NCI-H2171 treated with DMSO at 0.1 percent for 48 hours (cell line): ENCODE measurements at regions not wholly inside any gene's neighbourhood (a gene's known extent, or its start where the extent isn't known, plus 50 kb on each side); places are given as distances from the start of the nearest gene placed in this dataset.

Experiments used
- DNase-seq: peaks from one replicate; lab custom pipeline; 2025; lab: John Stamatoyannopoulos, UW

DNA sequence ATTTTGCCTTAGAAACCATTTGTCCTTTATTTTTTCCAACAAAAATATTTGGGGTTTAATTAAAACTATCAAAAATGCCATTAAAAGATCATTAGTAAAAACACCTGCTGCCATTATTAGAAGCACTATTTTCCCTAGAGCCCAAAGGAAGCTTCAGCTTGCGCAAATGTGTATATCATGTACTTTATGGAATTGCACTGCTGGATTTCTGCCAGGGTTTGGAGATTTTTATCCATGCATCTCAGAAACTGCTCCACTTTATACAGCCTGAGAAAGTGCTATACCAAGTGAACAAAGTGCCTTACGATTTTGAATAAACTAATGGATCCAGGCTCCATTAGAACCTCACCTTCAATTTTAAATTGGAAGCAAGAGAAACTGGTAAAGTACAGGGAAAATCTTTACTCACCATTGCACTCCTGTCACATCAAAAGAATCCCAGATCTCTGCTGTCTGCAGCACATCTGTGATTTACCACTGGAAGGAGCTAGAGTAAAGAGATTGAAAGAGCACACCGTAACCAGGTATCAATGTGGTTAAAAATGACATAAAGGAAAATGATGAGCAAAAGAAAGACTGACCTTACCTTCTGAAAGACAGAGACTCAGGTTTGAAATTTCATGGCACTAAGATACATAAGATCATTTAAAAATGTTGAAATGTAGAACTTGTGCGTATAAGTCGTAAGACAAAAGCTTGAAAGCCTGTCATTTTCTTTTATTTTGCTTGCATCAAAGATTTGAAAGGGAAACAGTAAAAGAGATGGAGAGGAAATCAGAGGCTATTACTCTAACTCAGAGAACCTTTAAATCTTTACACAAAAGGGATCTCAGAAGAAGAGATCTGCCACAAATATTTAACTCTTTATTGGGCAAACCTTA lies 678.1 kb upstream of the GOT2 start:
- no peak for DNase-seq

DNA sequence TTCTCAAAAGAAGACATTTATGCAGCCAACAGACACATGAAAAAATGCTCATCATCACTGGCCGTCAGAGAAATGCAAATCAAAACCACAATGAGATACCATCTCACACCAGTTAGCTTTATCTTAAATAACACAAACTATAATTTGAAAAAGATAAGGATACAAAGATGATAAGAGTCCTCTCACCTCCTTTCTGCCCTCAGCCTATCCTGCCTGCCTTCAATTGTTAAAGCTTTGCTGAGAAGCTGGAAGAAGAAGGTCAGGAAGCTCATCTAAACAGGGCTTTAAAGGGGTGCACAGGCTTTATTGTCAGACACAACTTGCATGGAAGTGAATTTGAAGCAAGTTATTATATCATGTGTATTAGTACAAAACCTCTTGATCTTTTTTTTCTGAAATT lies 676.3 kb upstream of the GOT2 start:
- no peak for DNase-seq

DNA sequence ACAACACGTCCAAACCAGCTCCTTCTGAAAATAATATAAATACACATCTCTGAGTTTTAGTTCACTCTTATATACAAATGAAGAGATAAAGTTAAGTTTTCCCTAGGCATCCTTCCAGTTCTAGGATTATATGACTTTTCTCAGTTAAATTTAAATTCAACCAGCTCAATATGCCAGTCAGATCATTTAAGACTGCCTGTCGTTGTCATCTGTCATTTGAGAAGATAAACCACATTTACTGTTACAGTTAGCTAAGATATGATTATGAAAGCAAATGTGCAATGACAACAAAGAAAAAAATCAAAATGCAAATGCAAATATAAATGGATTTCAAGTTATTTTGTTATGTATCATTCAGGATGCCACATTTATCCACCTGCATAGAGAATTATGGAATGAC lies 671.7 kb upstream of the GOT2 start:
- DNase-seq = no peak

DNA sequence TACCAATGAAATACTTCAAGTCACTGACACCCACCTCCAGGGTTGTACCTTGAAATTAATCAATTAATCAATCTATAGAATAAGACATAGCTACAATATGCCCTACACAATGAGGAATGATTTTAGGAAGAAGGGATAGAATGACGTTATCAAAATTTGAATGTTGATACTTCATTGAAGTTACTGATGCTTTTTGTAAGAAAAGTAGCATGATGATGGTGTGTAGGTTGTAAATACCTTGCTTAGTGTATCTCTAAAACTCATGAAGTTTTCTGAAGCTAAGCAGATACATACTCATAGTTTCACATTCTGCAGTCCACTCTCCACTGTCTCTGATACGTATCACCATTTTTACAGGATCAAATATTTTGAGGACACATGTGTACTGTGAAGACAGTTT lies 670.4 kb upstream of the GOT2 start:
- no peak for DNase-seq

DNA sequence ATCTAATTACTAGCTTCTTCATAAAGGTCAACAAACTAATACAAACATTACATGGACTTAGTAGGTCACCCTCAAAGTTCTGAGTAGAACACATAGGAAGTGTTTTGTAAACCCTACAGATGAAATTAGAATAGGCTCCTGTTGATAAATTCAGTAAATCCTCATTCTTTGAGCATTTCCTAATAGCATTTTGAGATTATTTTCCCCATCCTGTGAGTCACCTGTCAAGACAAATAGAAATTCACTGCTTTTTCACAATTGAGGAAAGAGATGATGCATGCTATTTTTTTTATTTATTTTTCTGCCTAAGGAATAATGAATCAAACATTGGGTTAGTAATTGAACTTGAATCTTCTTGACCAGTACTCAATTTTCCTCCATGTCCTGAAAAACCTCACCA lies 666.7 kb upstream of the GOT2 start:
- DNase-seq = no peak

DNA sequence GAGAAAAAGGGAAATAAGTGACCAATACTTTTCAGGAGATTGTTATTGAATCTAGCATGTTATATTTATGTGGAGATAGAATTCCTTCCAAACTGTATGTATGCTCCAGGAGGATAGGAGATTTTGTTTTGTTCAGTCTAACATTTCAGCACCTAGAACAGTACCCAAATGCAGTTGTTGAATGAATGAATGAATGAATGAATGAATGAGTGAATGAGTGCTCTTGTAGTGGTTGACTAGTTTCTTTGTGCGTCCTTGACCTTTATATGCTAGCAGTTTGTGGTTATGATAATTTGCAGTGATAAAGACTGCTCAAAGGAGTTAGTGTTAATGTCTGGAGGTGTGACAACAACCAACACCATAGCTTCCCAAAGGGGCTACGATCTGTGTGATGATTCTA lies 663.5 kb upstream of the GOT2 start:
- no peak for DNase-seq

DNA sequence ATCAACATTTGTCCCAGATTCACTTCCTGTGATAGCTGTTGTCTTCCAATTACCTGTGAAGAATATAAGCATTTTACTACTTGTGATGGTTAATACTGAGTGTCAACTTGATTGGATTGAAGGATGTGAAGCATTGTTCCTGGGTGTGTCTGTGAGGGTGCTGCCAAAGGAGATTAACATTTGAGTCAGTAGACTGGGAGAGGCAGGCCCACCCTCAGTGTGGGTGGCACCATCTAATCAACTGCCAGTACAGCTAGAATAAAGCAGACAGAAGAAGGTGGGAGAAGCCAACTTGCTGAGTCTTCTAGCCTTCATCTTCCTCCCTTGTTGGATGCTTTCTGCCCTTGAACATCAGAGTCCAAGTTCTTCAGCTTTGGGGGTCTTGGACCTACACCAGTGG lies 660.4 kb upstream of the GOT2 start:
- DNase-seq = no peak

DNA sequence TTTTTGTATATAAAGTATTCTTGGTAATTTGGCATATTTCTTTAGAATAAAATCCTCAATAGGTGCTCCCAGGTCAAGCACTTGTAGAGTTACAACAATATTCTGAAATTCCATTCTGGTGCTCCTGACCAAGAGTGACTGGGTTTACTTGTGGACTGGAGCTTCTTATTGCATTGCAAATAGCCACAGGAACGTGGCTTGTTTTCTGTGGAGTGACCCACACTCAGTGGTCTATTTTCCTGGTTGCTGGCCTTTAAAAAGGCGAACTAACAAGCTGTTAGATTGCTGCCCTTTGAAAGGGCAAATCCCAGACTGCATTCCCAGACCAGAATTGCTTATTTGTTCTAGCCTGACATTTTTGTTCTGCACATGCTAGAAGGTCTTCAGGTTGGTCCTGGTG lies 658.8 kb upstream of the GOT2 start:
- DNase-seq = no peak

DNA sequence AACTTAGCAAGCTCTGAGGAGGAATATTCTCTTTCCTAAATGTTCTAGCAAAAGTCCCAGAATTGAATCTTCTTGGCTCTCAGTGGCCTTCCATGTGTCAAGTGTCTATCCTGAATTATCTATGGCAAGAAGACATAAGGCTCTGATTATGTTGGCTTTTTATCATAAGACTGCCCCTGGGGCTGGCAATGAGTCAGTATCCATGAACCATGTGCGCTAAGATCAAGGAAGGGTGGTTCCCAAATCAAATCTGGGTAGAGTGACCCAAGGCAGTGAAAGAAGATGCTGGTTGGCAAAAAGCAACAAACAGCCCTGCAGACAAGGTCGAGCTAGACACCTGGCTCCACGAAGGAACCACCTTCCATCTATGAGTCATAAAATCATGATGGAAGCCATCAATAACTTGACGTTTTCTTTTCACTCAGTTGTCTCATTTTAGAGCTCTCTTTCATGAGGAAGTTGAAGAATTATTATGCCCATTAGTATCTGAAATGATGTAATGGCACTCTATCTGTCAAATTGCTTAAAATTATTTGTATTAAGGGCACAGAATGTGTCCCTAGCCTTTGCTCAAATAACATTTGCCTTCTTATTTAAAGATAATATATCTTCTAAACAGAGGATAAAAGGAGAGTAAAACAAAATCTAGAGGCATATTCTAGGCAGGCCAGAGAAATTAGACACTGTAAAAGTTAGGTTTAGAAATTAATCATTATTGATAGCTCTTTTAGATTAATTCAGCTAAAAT lies 657.7 kb upstream of the GOT2 start:
- no peak for DNase-seq

DNA sequence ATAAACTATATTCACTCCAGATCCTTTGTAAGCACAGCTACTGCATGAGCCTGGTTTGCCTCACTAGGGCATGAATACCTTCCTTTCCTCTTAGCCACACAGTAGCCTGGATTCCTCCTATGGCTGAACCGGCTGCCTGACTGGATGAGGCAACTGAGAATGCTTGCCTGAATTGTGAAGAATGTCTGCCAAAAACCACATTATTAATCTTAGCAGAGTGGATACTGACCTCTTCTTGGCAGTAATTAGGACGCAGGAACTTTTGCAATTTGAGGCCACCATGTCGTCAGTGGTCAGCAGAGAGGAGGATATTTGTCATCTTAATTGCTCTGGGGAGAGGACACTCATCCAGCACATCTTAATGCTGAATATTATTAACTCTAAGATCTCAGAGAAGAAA lies 651.8 kb upstream of the GOT2 start:
- no peak for DNase-seq

DNA sequence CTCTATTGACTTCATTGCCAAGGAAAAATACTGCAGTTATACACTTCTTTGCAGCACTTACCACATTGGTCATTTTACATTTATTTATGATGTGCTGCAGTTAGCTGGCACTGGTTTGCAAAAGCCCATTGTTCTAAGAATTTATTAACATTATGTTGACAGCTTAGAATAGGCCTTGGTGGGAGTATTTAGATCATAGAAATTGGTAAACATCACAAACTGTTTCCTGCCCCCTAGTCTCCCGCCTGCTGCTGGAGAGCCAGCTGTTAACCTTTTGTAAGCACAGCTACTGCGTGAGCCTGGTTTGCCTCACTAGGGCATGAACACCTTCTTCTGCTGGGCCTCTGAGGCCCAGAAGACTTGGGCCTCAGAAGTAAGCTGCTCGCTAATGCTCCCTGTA lies 651.4 kb upstream of the GOT2 start:
- DNase-seq = no peak

DNA sequence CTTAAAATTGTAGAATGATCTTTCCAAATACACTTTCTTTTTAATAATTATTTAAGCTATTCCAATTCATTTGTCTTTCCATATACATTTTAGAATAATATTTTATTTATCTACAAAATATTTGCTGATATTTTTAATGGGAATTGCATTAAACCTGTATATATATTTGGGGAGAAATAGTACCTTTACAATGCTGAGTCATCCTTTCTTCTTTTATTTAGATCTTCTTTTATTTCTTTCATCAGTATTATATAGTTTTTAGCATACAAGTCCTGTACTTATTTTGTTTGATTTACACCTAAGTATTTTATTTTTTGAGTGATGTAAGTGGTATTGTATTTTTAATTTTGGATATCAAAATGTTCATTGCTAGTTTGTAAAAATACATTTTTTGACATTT lies 639.5 kb upstream of the GOT2 start:
- DNase-seq = no peak

DNA sequence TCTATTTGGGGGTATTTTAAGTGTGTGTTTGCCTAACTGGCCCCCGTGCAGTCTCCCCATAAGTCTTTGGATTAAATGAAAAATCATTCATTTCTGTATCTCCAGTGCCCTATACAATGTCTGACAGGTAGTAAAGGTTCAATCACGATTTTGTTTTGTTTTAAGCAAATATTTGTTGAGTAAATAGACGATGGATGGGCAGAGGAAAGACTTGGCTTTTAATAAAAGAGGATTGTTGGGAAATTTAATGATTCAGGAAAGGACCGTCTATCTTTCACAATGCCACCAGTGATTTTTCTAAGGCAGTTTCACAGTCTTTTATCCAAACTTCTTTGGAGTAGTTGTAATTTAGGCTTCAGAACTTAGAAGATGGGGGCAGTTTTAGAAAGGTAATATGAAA lies 636.6 kb upstream of the GOT2 start:
- DNase-seq = no peak

DNA sequence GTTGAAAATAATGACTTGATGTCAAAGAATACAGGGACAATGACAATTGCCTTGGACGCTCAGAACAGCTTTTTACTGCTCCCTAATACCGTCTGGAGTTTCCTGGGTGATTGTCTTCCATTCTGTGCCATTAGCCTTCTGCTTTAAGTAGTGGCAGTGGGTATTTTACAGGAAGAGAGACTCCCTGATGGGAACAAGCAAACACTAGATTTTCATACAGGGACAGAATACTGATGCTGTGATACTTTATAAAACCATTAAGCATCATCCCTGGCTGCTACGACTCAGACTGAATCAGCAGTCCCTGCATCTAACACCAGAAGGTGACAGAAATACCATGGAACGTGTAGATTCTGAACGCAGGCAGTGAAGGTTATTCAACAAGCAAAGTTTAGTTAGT lies 635.4 kb upstream of the GOT2 start:
- DNase-seq = no peak

DNA sequence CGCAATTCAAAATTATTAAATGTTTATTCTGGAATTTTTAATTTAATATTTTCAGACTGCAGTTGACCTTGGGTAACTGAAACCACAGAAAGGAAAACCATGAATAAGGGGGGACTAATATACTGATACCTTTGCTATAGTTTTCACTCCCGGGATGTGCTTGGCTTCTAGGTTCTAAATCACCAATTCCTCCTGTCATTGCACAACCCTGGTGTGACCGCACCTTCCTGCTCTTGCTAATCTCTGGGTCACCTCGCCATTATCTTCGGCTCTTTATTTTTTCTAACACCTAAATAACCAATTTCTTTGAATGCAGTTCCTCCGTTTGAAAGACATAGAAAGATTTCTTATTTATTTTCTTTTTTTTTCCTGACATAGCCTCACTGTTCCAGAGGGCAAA lies 634.5 kb upstream of the GOT2 start:
- no peak for DNase-seq

DNA sequence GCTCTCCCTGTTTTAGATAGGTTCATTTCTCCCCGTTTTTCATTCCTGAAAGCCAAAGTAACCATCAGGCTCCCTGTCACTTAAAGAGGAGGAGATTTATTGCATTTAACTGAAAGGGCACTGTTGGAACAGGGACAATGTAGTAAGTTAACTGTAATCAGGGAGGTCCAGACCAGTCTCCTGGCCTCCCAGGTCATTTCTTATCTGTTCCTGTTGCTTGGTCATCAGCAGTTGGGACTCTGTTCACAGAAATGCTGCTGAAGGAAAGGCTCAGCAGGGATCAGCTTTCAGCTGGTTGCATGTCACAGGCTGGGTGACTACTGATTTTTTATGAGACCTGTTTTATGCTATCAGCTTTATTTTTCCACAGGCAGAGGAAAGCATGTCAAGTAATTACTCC lies 622.6 kb upstream of the GOT2 start:
- no peak for DNase-seq

DNA sequence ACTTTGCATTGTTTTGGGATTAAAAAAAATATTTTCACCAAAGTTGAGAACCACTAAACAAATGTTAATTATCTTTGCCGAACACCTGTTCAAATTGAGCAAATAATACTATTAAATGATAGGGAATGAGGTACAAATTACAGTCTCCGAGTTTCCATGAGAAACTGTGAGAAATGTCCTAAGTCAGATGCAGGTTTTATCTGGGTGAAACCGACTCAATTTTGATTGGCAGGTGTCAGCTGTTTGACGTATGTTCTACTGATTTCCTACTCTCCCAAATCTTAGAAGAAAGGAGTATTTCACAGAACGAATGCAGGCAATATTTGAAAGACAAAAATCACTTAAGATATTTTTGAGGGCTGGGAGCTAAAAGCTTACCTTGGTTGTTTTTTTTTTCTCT lies 622.0 kb upstream of the GOT2 start:
- no peak for DNase-seq

DNA sequence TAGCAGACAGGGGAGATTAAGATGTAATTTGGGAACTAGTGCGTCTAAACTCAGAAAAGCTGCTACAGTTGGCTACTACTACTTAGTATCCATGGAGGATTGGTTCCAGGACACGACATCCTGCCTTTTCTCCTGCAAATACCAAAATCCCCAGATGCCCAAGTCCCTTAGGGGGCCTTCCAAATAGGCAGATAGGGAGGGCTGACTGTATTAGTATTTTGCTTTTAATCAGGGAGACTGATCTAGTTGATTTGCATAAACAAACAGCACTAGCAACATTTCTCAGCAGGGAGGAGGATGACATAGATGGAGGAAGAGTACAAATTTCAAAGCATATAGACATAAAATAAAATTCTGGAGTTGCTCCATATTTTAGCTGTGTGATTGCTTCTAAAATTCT lies 621.6 kb upstream of the GOT2 start:
- DNase-seq = no peak

DNA sequence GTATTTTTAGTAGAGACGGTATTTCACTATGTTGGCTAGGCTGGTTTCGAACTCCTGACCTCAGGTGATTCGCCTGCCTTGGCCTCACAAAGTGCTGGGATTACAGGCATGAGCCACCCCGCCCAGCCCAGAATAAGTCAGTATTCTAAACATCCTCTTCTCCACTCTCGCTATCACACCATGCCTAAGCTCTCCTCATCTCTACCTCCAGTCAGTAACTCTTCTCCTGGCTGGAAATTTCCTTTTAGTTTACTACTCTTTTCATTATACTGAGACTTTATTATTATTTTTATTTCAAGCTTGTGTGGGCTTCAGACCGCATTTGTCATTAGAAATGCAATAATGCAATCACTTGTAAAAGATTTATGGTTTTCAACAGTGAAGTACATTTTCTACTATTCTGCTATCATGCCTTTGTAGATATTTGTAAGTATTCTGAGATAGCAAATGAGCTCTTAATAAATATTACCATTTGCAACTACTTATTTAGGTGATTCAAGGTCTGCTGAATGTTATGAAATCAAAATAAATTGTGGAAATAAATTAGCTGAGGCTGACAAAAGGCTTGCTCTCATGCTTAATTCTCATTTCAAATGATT lies 617.3 kb upstream of the GOT2 start:
- DNase-seq = no peak

DNA sequence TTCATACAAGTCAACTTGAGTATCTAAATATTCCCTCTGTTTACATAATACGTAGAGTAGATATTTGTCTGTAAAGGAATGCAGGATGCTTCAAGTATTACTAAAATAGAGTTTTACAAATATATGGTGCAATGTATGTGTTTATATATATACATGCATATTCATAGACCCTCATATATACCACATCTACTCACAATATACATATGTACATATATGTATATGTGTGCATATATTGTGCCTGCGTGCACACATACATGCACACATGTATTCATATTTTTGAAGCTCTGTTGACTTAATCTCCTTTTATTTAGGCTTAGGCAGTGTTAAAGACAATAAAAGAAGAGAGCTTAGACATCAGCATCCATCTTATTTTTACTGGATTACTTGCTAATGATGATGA lies 616.6 kb upstream of the GOT2 start:
- no peak for DNase-seq

DNA sequence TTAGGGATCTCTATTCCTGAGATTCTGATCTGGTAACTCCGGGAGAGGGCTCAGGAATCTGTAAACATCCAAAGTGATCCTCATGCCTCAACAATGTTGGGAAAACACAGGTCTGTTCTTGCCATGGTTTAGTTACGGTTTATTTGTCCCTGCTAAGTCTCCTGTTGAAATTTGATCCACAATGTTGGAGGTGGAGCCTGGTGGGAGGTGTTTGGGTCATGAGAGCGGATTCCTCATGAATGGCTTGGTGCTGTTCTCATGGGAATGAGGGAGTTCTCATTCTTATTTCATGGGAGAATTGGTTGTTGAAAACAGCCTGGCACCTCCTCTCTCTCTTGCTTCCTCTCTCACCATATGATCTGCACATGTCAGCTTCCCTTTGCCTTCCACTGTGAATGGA lies 608.6 kb upstream of the GOT2 start:
- DNase-seq = no peak

DNA sequence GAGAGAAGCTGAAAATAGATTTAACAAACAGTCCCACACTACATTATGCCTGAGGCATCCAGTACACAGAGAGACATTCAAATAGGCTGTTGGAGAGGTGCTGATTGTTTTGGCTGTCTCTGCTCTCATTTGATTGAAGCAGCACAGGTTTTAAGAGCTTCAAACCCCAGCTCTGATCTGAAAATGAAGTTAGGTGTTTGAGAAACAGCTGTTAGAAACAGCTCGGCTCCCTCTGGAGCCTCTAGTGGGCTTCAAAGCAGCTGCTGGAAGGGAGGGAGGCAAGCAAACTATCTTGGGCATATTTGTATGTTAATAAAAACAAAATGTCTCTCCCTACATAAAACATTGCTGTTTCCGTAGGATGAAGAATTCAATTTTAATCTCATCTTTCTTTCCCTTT lies 607.3 kb upstream of the GOT2 start:
- DNase-seq = no peak

DNA sequence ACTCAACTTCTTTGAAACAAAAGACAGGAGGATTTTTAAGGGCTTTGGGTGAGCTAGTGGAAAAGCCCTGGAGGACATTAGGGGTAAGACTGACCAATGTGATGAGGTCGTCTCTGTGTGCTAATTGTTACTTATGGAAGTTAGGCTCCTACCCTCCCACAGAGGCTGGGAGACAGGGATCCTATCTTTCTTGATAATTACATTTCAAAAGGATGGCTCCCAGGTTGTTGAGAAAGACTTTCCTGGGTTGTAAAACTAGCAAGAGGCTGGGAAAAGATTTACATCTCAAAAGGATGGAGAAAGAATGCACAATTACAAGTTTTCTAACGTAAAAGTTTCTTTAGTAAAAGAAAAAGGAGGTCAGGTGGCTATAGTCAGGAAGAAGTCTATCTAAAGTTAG lies 605.8 kb upstream of the GOT2 start:
- no peak for DNase-seq
